GM19467 (cell line): ENCODE measurements at regions not wholly inside any gene's neighbourhood (a gene's known extent, or its start where the extent isn't known, plus 50 kb on each side); places are given as distances from the start of the nearest gene placed in this dataset.
"Not testable (repeated sequence)": the region's sequence is repeated elsewhere in the genome, so short reads cannot be mapped to it uniquely, and the experiment has no call there.

Experiments
- ATAC-seq: cut with Tn5 transposase; IDR thresholded peaks from one replicate; pipeline ENCODE4 v1.9.1; 2021; ENCODE audit warnings: mild to moderate bottlenecking, moderate library complexity; ENCODE audit not compliant: unreplicated experiment

GRCh38 chr11:24217319-24217718, 279.5 kb upstream of the LUZP2 start:
- not testable (repeated sequence) for ATAC-seq

GRCh38 chr11:24225501-24225900, 271.4 kb upstream of the LUZP2 start:
- no peak for ATAC-seq

- ATAC-seq = no peak
These were observed 270.2 kb upstream of the LUZP2 start for GRCh38 chr11:24226606-24227005.

GRCh38 chr11:24233041-24233440, 263.8 kb upstream of the LUZP2 start:
- no peak for ATAC-seq

- ATAC-seq = no peak
These were observed 261.9 kb upstream of the LUZP2 start for GRCh38 chr11:24234822-24235508.

GRCh38 chr11:24238771-24239645, 257.8 kb upstream of the LUZP2 start:
- ATAC-seq = no peak

GRCh38 chr11:24239930-24240329, 256.9 kb upstream of the LUZP2 start:
- no peak for ATAC-seq

- ATAC-seq = no peak
These were observed 256.2 kb upstream of the LUZP2 start for GRCh38 chr11:24240496-24241175.

GRCh38 chr11:24246715-24247114, 250.1 kb upstream of the LUZP2 start:
- no peak for ATAC-seq

- ATAC-seq = no peak
These were observed 249.0 kb upstream of the LUZP2 start for GRCh38 chr11:24247846-24248245.

- ATAC-seq = no peak
These were observed 246.9 kb upstream of the LUZP2 start for GRCh38 chr11:24249921-24250320.

GRCh38 chr11:24253237-24253760, 243.6 kb upstream of the LUZP2 start:
- no peak for ATAC-seq

GRCh38 chr11:24264868-24265267, 232.0 kb upstream of the LUZP2 start:
- no peak for ATAC-seq

- no peak for ATAC-seq
These were observed 229.8 kb upstream of the LUZP2 start for GRCh38 chr11:24267014-24267413.

GRCh38 chr11:24271798-24272197, 225.1 kb upstream of the LUZP2 start:
- ATAC-seq = no peak

GRCh38 chr11:24274214-24274781, 222.6 kb upstream of the LUZP2 start:
- ATAC-seq = not testable (repeated sequence)

GRCh38 chr11:24286238-24286637, 210.6 kb upstream of the LUZP2 start:
- ATAC-seq = no peak

GRCh38 chr11:24289301-24289700, 207.6 kb upstream of the LUZP2 start:
- no peak for ATAC-seq

- ATAC-seq = no peak
These were observed 202.9 kb upstream of the LUZP2 start for GRCh38 chr11:24293964-24294363.

- no peak for ATAC-seq
These were observed 201.5 kb upstream of the LUZP2 start for GRCh38 chr11:24295360-24295759.

- ATAC-seq = no peak
These were observed 199.4 kb upstream of the LUZP2 start for GRCh38 chr11:24297461-24297860.
